ENCODE measurements at regions not wholly inside any gene's neighbourhood (a gene's known extent, or its start where the extent isn't known, plus 50 kb on each side); places are given as distances from the start of the nearest gene placed in this dataset.

GRCh38 chr12:43095669-43096280 is 456.2 kb downstream of the ADAMTS20 start:
- no peak for TF ChIP-seq CTCF (IDR thresholded peaks at IDR 0.05; ENCODE audit: poor library complexity, severe bottlenecking)
- TF ChIP-seq MXI1 (conservative IDR thresholded peaks at IDR 0.05; ENCODE audit: poor library complexity, severe bottlenecking): no peak
- TF ChIP-seq POLR2AphosphoS5 (IDR thresholded peaks at IDR 0.05): no peak
- no peak for TF ChIP-seq EP300 (conservative IDR thresholded peaks at IDR 0.05; ENCODE audit: poor library complexity, severe bottlenecking)
- TF ChIP-seq REST (IDR thresholded peaks at IDR 0.05; ENCODE audit: borderline replicate concordance): no peak
